A549 (cell line): ENCODE measurements at regions not wholly inside any gene's neighbourhood (a gene's known extent, or its start where the extent isn't known, plus 50 kb on each side); places are given as distances from the start of the nearest gene placed in this dataset.

Experiments
- ATAC-seq, 2 experiments: fragments of 200-7000 bp in 1 of 2; fragments of >200 bp in 1 of 2; cut with Nextera tagmentation in 1 of 2; cut with Tn5 transposase in 1 of 2; 3 replicates each; pipeline versions ENCODE4 v1.8.0 to v1.9.1; 2018 to 2020; ENCODE audit warnings: mild to moderate bottlenecking in 1 of 2, moderate library complexity in 1 of 2
- CTCF ChIA-PET: fragments of 300-600 bp; sonication (Branson Sonifier 250); formaldehyde crosslinking; extraction: SDS; loops from one replicate; lab custom pipeline; 2021; ENCODE audit warnings: antibody characterized with exemption, inconsistent platforms; lab: Yijun Ruan, JAX
- POLR2A ChIA-PET: fragments of 350-600 bp; formaldehyde crosslinking; extraction: SDS; loops from one replicate; lab custom pipeline; 2021; ENCODE audit warnings: antibody characterized with exemption, inconsistent platforms; lab: Yijun Ruan, JAX
- DNase-seq, 2 experiments: peaks; one replicate each; pipeline versions ENCODE4 v3.0.0 to v3.0.0-alpha.2; 2011 to 2016; ENCODE audit warnings: low read depth in 1 of 2, low spot score in 1 of 2
- FAIRE-seq: peaks from 2 replicates; lab custom pipeline; 2011; peaks lifted over from hg19 to GRCh38; lab: Jason Lieb, UNC
- H3K27ac ChIP-seq, 2 experiments: fragments of >200 bp; sonication (Bioruptor Twin); formaldehyde crosslinking; 3 replicates each; pipeline ENCODE4 v1.5.1; 2016 to 2017
- H3K4me1 ChIP-seq: fragments of >200 bp; sonication (Bioruptor Twin); formaldehyde crosslinking; 3 replicates; pipeline ENCODE4 v1.6.1; 2016
- H3K4me2 ChIP-seq: fragments of >200 bp; sonication (Bioruptor Twin); formaldehyde crosslinking; 3 replicates; pipeline ENCODE4 v1.6.1; 2016
- H3K4me3 ChIP-seq: fragments of >200 bp; sonication (Bioruptor Twin); formaldehyde crosslinking; 3 replicates; pipeline ENCODE4 v1.5.1; 2016
- H3K9me3 ChIP-seq: fragments of >200 bp; sonication (Bioruptor Twin); formaldehyde crosslinking; 3 replicates; pipeline ENCODE4 v1.6.1; 2016
- CBX8 ChIP-seq: fragments of 200-600 bp; sonication (generic); IDR thresholded peaks from 2 replicates; pipeline ENCODE4 v1.6.1; 2016
- CHD2 ChIP-seq: fragments of 150-350 bp; IDR thresholded peaks from 2 replicates; pipeline ENCODE4 v1.6.1; 2014; ENCODE audit warnings: low read length; ENCODE audit not compliant: partially characterized antibody
- CHD4 ChIP-seq: fragments of 200-600 bp; sonication (generic); IDR thresholded peaks from 2 replicates; pipeline ENCODE4 v1.6.1; 2016; ENCODE audit warnings: antibody characterized with exemption, mild to moderate bottlenecking, borderline replicate concordance
- EHF ChIP-seq: fragments of 250-450 bp; sonication (Bioruptor Pico); IDR thresholded peaks from 2 replicates; pipeline ENCODE4 v1.5.0; 2020; ENCODE audit warnings: mild to moderate bottlenecking
- EHMT2 ChIP-seq: fragments of 200-600 bp; sonication (generic); IDR thresholded peaks from 2 replicates; pipeline ENCODE4 v1.6.1; 2016; ENCODE audit warnings: antibody characterized with exemption, low read depth, mild to moderate bottlenecking, moderate library complexity
- EP300 ChIP-seq, 2 experiments: fragments of >200 bp; sonication (Bioruptor Twin); formaldehyde crosslinking; IDR thresholded peaks; 2 replicates in 1 of 2; 3 replicates in 1 of 2; pipeline ENCODE4 v1.6.1; 2016 to 2017
- ESRRA ChIP-seq: fragments of 150-350 bp; IDR thresholded peaks from 2 replicates; pipeline ENCODE4 v1.6.1; 2014; ENCODE audit warnings: mild to moderate bottlenecking, low read length, borderline replicate concordance
- FOSL2 ChIP-seq, 2 experiments: fragments of 450-650 bp in 1 of 2; fragments of >200 bp in 1 of 2; sonication (Bioruptor Twin) in 1 of 2; formaldehyde crosslinking; IDR thresholded peaks; 2 replicates each; pipeline versions ENCODE4 v1.5.0 to v1.6.1; 2016 to 2020; ENCODE audit warnings: mild to moderate bottlenecking in 1 of 2, moderate library complexity in 1 of 2
- FOXS1 ChIP-seq: fragments of 250-450 bp; sonication (Bioruptor Pico); IDR thresholded peaks from 2 replicates; pipeline ENCODE4 v1.5.0; 2020; ENCODE audit warnings: mild to moderate bottlenecking, moderate library complexity
- GATA3 ChIP-seq: IDR thresholded peaks from 2 replicates; pipeline ENCODE4 v1.6.1; 2012; ENCODE audit warnings: borderline replicate concordance
- HOXB13 ChIP-seq: fragments of 250-450 bp; sonication (Bioruptor Pico); IDR thresholded peaks from 2 replicates; pipeline ENCODE4 v1.5.0; 2020; ENCODE audit warnings: low read depth, mild to moderate bottlenecking, moderate library complexity
- HOXB5 ChIP-seq: fragments of 250-450 bp; sonication (Bioruptor Pico); IDR thresholded peaks from 2 replicates; pipeline ENCODE4 v1.5.0; 2020; ENCODE audit warnings: mild to moderate bottlenecking, moderate library complexity
- JUN ChIP-seq, 2 experiments: fragments of >200 bp; sonication (Bioruptor Twin); formaldehyde crosslinking; IDR thresholded peaks; 2 replicates in 1 of 2; 3 replicates in 1 of 2; pipeline ENCODE4 v1.6.1; 2016 to 2017
- JUNB ChIP-seq: fragments of >200 bp; sonication (Bioruptor Twin); formaldehyde crosslinking; IDR thresholded peaks from 2 replicates; pipeline ENCODE4 v1.6.1; 2016
- KDM5A ChIP-seq: fragments of 200-600 bp; sonication (generic); IDR thresholded peaks from 2 replicates; pipeline ENCODE4 v1.6.1; 2016; ENCODE audit warnings: antibody characterized with exemption, mild to moderate bottlenecking
- NFE2L2 ChIP-seq: fragments of 150-350 bp; conservative IDR thresholded peaks from 2 replicates; pipeline ENCODE4 v1.6.1; 2014; ENCODE audit warnings: low read length
- PHF8 ChIP-seq: fragments of 200-600 bp; sonication (generic); IDR thresholded peaks from 2 replicates; pipeline ENCODE4 v1.6.1; 2016; ENCODE audit warnings: low read depth, mild to moderate bottlenecking, antibody characterized with exemption, moderate library complexity, borderline replicate concordance
- RARB ChIP-seq: fragments of 250-450 bp; sonication (Bioruptor Pico); IDR thresholded peaks from 2 replicates; pipeline ENCODE4 v1.8.0; 2021; ENCODE audit warnings: mild to moderate bottlenecking, moderate library complexity
- RFX5 ChIP-seq: fragments of 450-650 bp; IDR thresholded peaks from 2 replicates; pipeline ENCODE4 v1.7.1; 2014; ENCODE audit warnings: antibody characterized with exemption, mild to moderate bottlenecking, moderate library complexity
- RNF2 ChIP-seq: fragments of 200-600 bp; sonication (generic); IDR thresholded peaks from 2 replicates; pipeline ENCODE4 v1.6.1; 2016; ENCODE audit warnings: low read depth, mild to moderate bottlenecking, antibody characterized with exemption, moderate library complexity, borderline replicate concordance
- TFCP2L1 ChIP-seq: fragments of 250-450 bp; sonication (Bioruptor Pico); IDR thresholded peaks from 2 replicates; pipeline ENCODE4 v1.5.0; 2021; ENCODE audit warnings: mild to moderate bottlenecking
- TP53 ChIP-seq: fragments of 250-450 bp; sonication (Bioruptor Pico); IDR thresholded peaks from 2 replicates; pipeline ENCODE4 v1.5.0; 2021; ENCODE audit warnings: mild to moderate bottlenecking, moderate library complexity
- ZNF302 ChIP-seq: fragments of 250-450 bp; sonication (Bioruptor Pico); IDR thresholded peaks from 2 replicates; pipeline ENCODE4 v1.9.0; 2021; ENCODE audit warnings: inconsistent platforms, mild to moderate bottlenecking, moderate library complexity
- ZSCAN20 ChIP-seq: fragments of 250-450 bp; sonication (Bioruptor Pico); IDR thresholded peaks from 2 replicates; pipeline ENCODE4 v1.8.0; 2022; ENCODE audit warnings: mild to moderate bottlenecking, moderate library complexity
- WGBS: methylation state at CpG from one replicate; pipeline ENCODE4 v1.1.6; 2017; ENCODE audit errors: missing lambda C conversion rate; 5-methylcytosine and 5-hydroxymethylcytosine counted together
- TF ChIP-seq, protein P1 (sequence below): fragments of >200 bp; sonication (Bioruptor Twin); formaldehyde crosslinking; IDR thresholded peaks from 3 replicates; pipeline ENCODE4 v1.6.1; 2016
- TF ChIP-seq, protein P2 (sequence below): IDR thresholded peaks from 2 replicates; pipeline ENCODE4 v1.6.1; 2012
- TF ChIP-seq, protein P3 (sequence below): fragments of 200-600 bp; sonication (generic); IDR thresholded peaks from 2 replicates; pipeline ENCODE4 v1.6.1; 2016; ENCODE audit warnings: antibody characterized with exemption, mild to moderate bottlenecking, moderate library complexity
- TF ChIP-seq, protein P4 (sequence below): fragments of 450-650 bp; IDR thresholded peaks from 2 replicates; pipeline ENCODE4 v1.6.1; 2014; ENCODE audit warnings: antibody characterized with exemption
- TF ChIP-seq, protein P5 (sequence below): fragments of 250-450 bp; sonication (Bioruptor Pico); IDR thresholded peaks from 2 replicates; pipeline ENCODE4 v1.5.0; 2020; ENCODE audit warnings: low read depth, mild to moderate bottlenecking, moderate library complexity
- TF ChIP-seq, protein P6 (sequence below): fragments of 150-350 bp; IDR thresholded peaks from 2 replicates; pipeline ENCODE4 v1.6.1; 2014; ENCODE audit warnings: low read depth, mild to moderate bottlenecking, low read length
- TF ChIP-seq, protein P7 (sequence below): IDR thresholded peaks from 2 replicates; pipeline ENCODE4 v1.6.1; 2012; ENCODE audit warnings: low read depth, borderline replicate concordance
- TF ChIP-seq, protein P8 (sequence below): IDR thresholded peaks from 2 replicates; pipeline ENCODE4 v1.6.1; 2012

DNA sequence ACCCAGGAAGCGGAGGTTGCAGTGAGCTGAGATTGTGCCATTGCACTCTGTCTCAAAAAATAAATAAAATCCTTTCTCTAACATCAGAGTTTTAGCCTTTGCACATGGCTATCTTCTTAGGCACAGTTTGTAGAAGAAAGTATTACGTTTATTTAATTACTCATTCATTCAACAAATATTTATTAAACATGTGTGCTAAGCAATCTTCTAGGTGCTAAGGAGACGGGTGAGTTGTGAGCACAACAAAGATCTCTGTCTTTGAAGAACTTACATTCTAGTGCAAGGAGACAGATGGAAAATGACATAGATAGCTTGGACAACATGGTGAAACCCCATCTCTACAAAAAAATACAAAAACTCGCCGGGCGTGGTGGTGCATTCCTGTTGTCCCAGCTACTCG lies 122.3 kb upstream of the MYO10 start:
- CTCF ChIA-PET, result interaction anchor here (0.6 to 1.6 kb wide), 6 partner anchors 18 to 267 kb away, joined by 3 to 4 read pairs (median 3); partner anchors contain the start of gene MYO10
- H3K4me2 ChIP-seq, result peak overlapping the region; percentile 71; the same call in 2 of the 3 replicates
- peak in 1 of 2 experiments; percentile 71 for DNase-seq
- no peak for TF ChIP-seq TFCP2L1
- no peak for TF ChIP-seq CBX8
- TF ChIP-seq, protein P1, sequence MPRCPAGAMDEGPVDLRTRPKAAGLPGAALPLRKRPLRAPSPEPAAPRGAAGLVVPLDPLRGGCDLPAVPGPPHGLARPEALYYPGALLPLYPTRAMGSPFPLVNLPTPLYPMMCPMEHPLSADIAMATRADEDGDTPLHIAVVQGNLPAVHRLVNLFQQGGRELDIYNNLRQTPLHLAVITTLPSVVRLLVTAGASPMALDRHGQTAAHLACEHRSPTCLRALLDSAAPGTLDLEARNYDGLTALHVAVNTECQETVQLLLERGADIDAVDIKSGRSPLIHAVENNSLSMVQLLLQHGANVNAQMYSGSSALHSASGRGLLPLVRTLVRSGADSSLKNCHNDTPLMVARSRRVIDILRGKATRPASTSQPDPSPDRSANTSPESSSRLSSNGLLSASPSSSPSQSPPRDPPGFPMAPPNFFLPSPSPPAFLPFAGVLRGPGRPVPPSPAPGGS, result no peak
- no peak for TF ChIP-seq NFE2L2
- peak; percentile 44; the same call in 1 of the 2 replicates for TF ChIP-seq FOXS1 (CRISPR knock-in tag)
- TF ChIP-seq PHF8, result no peak
- no peak for TF ChIP-seq ESRRA
- TF ChIP-seq, protein P2, sequence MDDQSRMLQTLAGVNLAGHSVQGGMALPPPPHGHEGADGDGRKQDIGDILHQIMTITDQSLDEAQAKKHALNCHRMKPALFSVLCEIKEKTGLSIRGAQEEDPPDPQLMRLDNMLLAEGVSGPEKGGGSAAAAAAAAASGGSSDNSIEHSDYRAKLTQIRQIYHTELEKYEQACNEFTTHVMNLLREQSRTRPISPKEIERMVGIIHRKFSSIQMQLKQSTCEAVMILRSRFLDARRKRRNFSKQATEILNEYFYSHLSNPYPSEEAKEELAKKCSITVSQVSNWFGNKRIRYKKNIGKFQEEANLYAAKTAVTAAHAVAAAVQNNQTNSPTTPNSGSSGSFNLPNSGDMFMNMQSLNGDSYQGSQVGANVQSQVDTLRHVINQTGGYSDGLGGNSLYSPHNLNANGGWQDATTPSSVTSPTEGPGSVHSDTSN, result no peak
- TF ChIP-seq HOXB13 (CRISPR knock-in tag), result no peak
- TF ChIP-seq, protein P3, sequence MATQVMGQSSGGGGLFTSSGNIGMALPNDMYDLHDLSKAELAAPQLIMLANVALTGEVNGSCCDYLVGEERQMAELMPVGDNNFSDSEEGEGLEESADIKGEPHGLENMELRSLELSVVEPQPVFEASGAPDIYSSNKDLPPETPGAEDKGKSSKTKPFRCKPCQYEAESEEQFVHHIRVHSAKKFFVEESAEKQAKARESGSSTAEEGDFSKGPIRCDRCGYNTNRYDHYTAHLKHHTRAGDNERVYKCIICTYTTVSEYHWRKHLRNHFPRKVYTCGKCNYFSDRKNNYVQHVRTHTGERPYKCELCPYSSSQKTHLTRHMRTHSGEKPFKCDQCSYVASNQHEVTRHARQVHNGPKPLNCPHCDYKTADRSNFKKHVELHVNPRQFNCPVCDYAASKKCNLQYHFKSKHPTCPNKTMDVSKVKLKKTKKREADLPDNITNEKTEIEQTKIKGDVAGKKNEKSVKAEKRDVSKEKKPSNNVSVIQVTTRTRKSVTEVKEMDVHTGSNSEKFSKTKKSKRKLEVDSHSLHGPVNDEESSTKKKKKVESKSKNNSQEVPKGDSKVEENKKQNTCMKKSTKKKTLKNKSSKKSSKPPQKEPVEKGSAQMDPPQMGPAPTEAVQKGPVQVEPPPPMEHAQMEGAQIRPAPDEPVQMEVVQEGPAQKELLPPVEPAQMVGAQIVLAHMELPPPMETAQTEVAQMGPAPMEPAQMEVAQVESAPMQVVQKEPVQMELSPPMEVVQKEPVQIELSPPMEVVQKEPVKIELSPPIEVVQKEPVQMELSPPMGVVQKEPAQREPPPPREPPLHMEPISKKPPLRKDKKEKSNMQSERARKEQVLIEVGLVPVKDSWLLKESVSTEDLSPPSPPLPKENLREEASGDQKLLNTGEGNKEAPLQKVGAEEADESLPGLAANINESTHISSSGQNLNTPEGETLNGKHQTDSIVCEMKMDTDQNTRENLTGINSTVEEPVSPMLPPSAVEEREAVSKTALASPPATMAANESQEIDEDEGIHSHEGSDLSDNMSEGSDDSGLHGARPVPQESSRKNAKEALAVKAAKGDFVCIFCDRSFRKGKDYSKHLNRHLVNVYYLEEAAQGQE, result no peak
- TF ChIP-seq TP53 (CRISPR knock-in tag), result no peak
- TF ChIP-seq CHD2, result no peak
- TF ChIP-seq ZSCAN20 (CRISPR knock-in tag), result no peak
- TF ChIP-seq CHD4, result no peak
- TF ChIP-seq EHMT2, result no peak
- TF ChIP-seq, protein P4, sequence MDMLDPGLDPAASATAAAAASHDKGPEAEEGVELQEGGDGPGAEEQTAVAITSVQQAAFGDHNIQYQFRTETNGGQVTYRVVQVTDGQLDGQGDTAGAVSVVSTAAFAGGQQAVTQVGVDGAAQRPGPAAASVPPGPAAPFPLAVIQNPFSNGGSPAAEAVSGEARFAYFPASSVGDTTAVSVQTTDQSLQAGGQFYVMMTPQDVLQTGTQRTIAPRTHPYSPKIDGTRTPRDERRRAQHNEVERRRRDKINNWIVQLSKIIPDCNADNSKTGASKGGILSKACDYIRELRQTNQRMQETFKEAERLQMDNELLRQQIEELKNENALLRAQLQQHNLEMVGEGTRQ, result no peak
- no peak for TF ChIP-seq RARB
- no peak for TF ChIP-seq HOXB5
- peak; percentile 53; the same call in 1 of the 2 replicates for TF ChIP-seq GATA3
- TF ChIP-seq FOSL2 (IDR thresholded peaks at IDR 0.05), result no peak
- TF ChIP-seq FOSL2 (CRISPR knock-in tag; IDR thresholded peaks at IDR 0.05), result peak; percentile 78
- no peak for TF ChIP-seq KDM5A
- TF ChIP-seq, protein P5, sequence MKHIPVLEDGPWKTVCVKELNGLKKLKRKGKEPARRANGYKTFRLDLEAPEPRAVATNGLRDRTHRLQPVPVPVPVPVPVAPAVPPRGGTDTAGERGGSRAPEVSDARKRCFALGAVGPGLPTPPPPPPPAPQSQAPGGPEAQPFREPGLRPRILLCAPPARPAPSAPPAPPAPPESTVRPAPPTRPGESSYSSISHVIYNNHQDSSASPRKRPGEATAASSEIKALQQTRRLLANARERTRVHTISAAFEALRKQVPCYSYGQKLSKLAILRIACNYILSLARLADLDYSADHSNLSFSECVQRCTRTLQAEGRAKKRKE (CRISPR knock-in tag), result no peak
- TF ChIP-seq, protein P6, sequence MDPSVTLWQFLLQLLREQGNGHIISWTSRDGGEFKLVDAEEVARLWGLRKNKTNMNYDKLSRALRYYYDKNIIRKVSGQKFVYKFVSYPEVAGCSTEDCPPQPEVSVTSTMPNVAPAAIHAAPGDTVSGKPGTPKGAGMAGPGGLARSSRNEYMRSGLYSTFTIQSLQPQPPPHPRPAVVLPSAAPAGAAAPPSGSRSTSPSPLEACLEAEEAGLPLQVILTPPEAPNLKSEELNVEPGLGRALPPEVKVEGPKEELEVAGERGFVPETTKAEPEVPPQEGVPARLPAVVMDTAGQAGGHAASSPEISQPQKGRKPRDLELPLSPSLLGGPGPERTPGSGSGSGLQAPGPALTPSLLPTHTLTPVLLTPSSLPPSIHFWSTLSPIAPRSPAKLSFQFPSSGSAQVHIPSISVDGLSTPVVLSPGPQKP, result no peak
- no peak for TF ChIP-seq RNF2
- TF ChIP-seq RFX5, result no peak
- TF ChIP-seq, protein P7, sequence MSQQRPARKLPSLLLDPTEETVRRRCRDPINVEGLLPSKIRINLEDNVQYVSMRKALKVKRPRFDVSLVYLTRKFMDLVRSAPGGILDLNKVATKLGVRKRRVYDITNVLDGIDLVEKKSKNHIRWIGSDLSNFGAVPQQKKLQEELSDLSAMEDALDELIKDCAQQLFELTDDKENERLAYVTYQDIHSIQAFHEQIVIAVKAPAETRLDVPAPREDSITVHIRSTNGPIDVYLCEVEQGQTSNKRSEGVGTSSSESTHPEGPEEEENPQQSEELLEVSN, result no peak
- TF ChIP-seq JUNB, result no peak
- TF ChIP-seq EP300 (IDR thresholded peaks at IDR 0.05), result no peak
- no peak for TF ChIP-seq ZNF302
- TF ChIP-seq EHF (CRISPR knock-in tag), result no peak
- TF ChIP-seq, protein P8, sequence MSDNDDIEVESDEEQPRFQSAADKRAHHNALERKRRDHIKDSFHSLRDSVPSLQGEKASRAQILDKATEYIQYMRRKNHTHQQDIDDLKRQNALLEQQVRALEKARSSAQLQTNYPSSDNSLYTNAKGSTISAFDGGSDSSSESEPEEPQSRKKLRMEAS, result peak; percentile 34; the same call in 1 of the 2 replicates
- TF ChIP-seq JUN (IDR thresholded peaks at IDR 0.05), result no peak

More for the DNA sequence above, 122.3 kb upstream of the MYO10 start:
- peak overlapping the region in 1 of 2 experiments; percentile 81; a peak in 2 of 6 replicates for H3K27ac ChIP-seq
- whole genome bisulfite sequencing, result 23% methylated on average over 7 of the region's 7 CpGs
- no peak overlapping the region for H3K4me3 ChIP-seq
- FAIRE-seq, result no peak
- H3K4me1 ChIP-seq, result peaks cover 41% of the 10 kb centered on the region
- POLR2A ChIA-PET, result interaction anchor here (1.5 kb wide), 1 partner anchor 9 kb away, joined by 5 read pairs; no protein-coding TSS in a partner anchor
- ATAC-seq, result peak in 1 of 2 experiments; percentile 11; a peak in 3 of 6 replicates
- no peaks in the 10 kb centered on the region for H3K9me3 ChIP-seq
